Duodenal mucosa (tissue), 2 donors: ENCODE measurements at regions not wholly inside any gene's neighbourhood (a gene's known extent, or its start where the extent isn't known, plus 50 kb on each side); places are given as distances from the start of the nearest gene placed in this dataset.

Experiments
- H3K27ac ChIP-seq: one replicate; pipeline ENCODE4 v1.7.0; 2013; ENCODE audit warnings: low read depth, low read length
- H3K27me3 ChIP-seq, 2 donors: one replicate each; pipeline ENCODE4 v1.7.0; 2013; ENCODE audit warnings: low read length in 2 of 2, control low read depth in 1 of 2; ENCODE audit not compliant: insufficient read depth in 2 of 2, control insufficient read depth in 1 of 2
- H3K36me3 ChIP-seq, 2 donors: one replicate each; pipeline ENCODE4 v1.7.0; 2013; ENCODE audit warnings: low read length in 2 of 2, control low read depth in 1 of 2; ENCODE audit not compliant: insufficient read depth in 2 of 2, control insufficient read depth in 1 of 2
- H3K4me1 ChIP-seq, 2 donors: one replicate each; pipeline ENCODE4 v1.7.0; 2013; ENCODE audit warnings: low read length in 2 of 2, control low read depth in 1 of 2; ENCODE audit not compliant: insufficient read depth in 2 of 2, control insufficient read depth in 1 of 2
- H3K4me3 ChIP-seq, 2 donors: one replicate each; pipeline ENCODE4 v1.7.0; 2013; ENCODE audit warnings: low read length in 2 of 2, low read depth in 1 of 2
- H3K9ac ChIP-seq, 2 donors: one replicate each; pipeline ENCODE4 v1.7.0; 2013; ENCODE audit warnings: low read length in 2 of 2, low read depth in 1 of 2
- H3K9me3 ChIP-seq, 2 donors: one replicate each; pipeline ENCODE4 v1.7.0; 2013; ENCODE audit warnings: low read length in 2 of 2, control low read depth in 1 of 2; ENCODE audit not compliant: control insufficient read depth in 1 of 2

- Histone ChIP-seq H3K27ac (no peak overlapping the region), H3K9me3 (peaks cover 7 to 18% of the 10 kb centered on the region in 2 donors), H3K9ac (no peak overlapping the region), H3K27me3 (no peaks in the 10 kb centered on the region), H3K4me3 (peak overlapping the region in 1 of 2 donors; percentile 10), H3K36me3 (no peaks in the 10 kb centered on the region), H3K4me1 (peaks cover 19 to 35% of the 10 kb centered on the region in 2 donors)
These were observed 205.1 kb upstream of the BMPER start for GRCh38 chr7:33700001-33700899.

- H3K4me3 ChIP-seq, result peak overlapping the region in 1 of 2 donors; percentile 10
- H3K9ac ChIP-seq, result no peak overlapping the region
- H3K27ac ChIP-seq, result no peak overlapping the region
- H3K4me1 ChIP-seq, result peaks cover 19 to 35% of the 10 kb centered on the region in 2 donors
- no peaks in the 10 kb centered on the region for H3K27me3 ChIP-seq
- peaks cover 7 to 18% of the 10 kb centered on the region in 2 donors for H3K9me3 ChIP-seq
- H3K36me3 ChIP-seq, result no peaks in the 10 kb centered on the region
These were observed 204.1 kb upstream of the BMPER start for GRCh38 chr7:33701189-33701740.

- peaks cover 7 to 18% of the 10 kb centered on the region in 2 donors for H3K9me3 ChIP-seq
- no peaks in the 10 kb centered on the region for H3K36me3 ChIP-seq
- peaks cover 19 to 35% of the 10 kb centered on the region in 2 donors for H3K4me1 ChIP-seq
- no peak overlapping the region for H3K27ac ChIP-seq
- no peaks in the 10 kb centered on the region for H3K27me3 ChIP-seq
- no peak overlapping the region for H3K4me3 ChIP-seq
- no peak overlapping the region for H3K9ac ChIP-seq
These were observed 203.4 kb upstream of the BMPER start for GRCh38 chr7:33701927-33702326.

- no peak overlapping the region for H3K27ac ChIP-seq
- H3K9ac ChIP-seq, result no peak overlapping the region
- H3K9me3 ChIP-seq, result peaks cover 7 to 18% of the 10 kb centered on the region in 2 donors
- no peak overlapping the region for H3K4me3 ChIP-seq
- no peaks in the 10 kb centered on the region for H3K36me3 ChIP-seq
- no peaks in the 10 kb centered on the region for H3K27me3 ChIP-seq
- H3K4me1 ChIP-seq, result peaks cover 19 to 32% of the 10 kb centered on the region in 2 donors
These were observed 202.8 kb upstream of the BMPER start for GRCh38 chr7:33702514-33703054.

- Histone ChIP-seq H3K27me3 (no peaks in the 10 kb centered on the region), H3K9ac (no peak overlapping the region), H3K27ac (no peak overlapping the region), H3K36me3 (no peaks in the 10 kb centered on the region), H3K4me3 (no peak overlapping the region), H3K9me3 (peaks cover 7 to 18% of the 10 kb centered on the region in 2 donors), H3K4me1 (peaks cover 2 to 8% of the 10 kb centered on the region in 2 donors)
These were observed 200.0 kb upstream of the BMPER start for GRCh38 chr7:33705333-33705833.

GRCh38 chr7:33706186-33706585, 199.2 kb upstream of the BMPER start:
- Histone ChIP-seq H3K4me1 (no peaks in the 10 kb centered on the region), H3K27me3 (no peaks in the 10 kb centered on the region), H3K9me3 (peaks cover 6 to 12% of the 10 kb centered on the region in 2 donors), H3K9ac (no peak overlapping the region), H3K27ac (no peak overlapping the region), H3K4me3 (no peak overlapping the region), H3K36me3 (no peaks in the 10 kb centered on the region)

- Histone ChIP-seq H3K4me3 (no peak overlapping the region), H3K27ac (no peak overlapping the region), H3K9ac (no peak overlapping the region), H3K9me3 (peaks cover 0 to 6% of the 10 kb centered on the region in 2 donors), H3K4me1 (no peaks in the 10 kb centered on the region), H3K36me3 (no peaks in the 10 kb centered on the region), H3K27me3 (no peaks in the 10 kb centered on the region)
These were observed 198.6 kb upstream of the BMPER start for GRCh38 chr7:33706771-33707200.

GRCh38 chr7:33707427-33707826, 197.9 kb upstream of the BMPER start:
- Histone ChIP-seq H3K27me3 (no peaks in the 10 kb centered on the region), H3K9me3 (peaks cover 0 to under 1% of the 10 kb centered on the region in 2 donors), H3K4me1 (no peaks in the 10 kb centered on the region), H3K9ac (no peak overlapping the region), H3K36me3 (no peaks in the 10 kb centered on the region), H3K4me3 (no peak overlapping the region), H3K27ac (no peak overlapping the region)

- Histone ChIP-seq H3K9ac (no peak overlapping the region), H3K9me3 (no peaks in the 10 kb centered on the region), H3K27me3 (no peaks in the 10 kb centered on the region), H3K27ac (no peak overlapping the region), H3K4me1 (no peaks in the 10 kb centered on the region), H3K36me3 (no peaks in the 10 kb centered on the region), H3K4me3 (no peak overlapping the region)
These were observed 194.7 kb upstream of the BMPER start for GRCh38 chr7:33710608-33711007.
